ENCODE measurements at regions not wholly inside any gene's neighbourhood (a gene's known extent, or its start where the extent isn't known, plus 50 kb on each side); places are given as distances from the start of the nearest gene placed in this dataset.

DNA sequence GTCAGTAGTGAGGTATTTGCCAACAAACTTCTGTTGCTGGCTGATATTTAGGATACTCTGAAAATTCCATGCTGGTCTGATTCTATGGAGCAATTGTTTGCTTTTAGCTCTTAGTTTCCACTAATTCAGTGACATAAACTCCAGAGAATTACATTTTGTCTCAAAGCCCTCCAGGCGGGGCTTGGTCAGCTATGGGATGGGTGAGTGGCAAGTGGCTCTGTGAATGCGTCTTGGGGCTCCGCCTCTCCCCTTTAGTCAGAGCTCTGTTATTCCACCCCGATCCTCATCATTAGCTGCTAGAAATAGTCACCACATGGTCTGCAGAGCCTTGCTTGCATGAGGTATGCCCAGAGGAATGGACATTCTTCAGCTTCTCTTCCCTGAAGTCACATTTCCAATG lies 540.6 kb downstream of the QKI start:
- DNase-seq (ENCODE audit: low spot score) (no peak), ATAC-seq (ENCODE audit: low FRiP score) (no peak)
- no peak for TF ChIP-seq CTCF (IDR thresholded peaks at IDR 0.05)

GRCh38 chr6:163954088-163954775 lies 539.7 kb downstream of the QKI start:
- no peak for ATAC-seq (ENCODE audit: low FRiP score)

GRCh38 chr6:163952005-163952404 lies 537.5 kb downstream of the QKI start:
- ATAC-seq (ENCODE audit: low FRiP score) (no peak), DNase-seq (ENCODE audit: low spot score) (no peak)

More at GRCh38 chr6:163954088-163954775, 539.7 kb downstream of the QKI start:
- no peak for DNase-seq (ENCODE audit: low spot score)
- no peak for TF ChIP-seq CTCF (IDR thresholded peaks at IDR 0.05)

DNA sequence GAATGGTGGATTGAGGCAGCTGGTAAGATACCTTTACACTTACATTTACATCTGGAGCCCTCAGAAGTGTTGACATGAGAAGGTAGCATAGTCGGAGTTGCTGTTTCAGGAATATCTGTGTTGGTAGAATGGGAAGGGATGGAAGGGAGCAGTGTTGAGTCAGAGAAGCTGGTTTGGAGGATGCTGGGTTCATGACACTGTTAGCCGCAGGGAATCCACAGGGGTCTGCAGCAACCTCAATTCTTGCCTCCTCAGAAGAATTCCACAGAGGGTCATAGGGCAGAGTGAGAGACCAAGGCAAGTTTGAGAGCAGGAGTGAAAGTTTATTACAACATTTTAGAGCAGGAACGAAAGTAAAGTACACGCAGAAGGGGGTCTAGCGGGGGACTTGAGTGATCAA lies 536.8 kb downstream of the QKI start:
- no peak for TF ChIP-seq CTCF (IDR thresholded peaks at IDR 0.05)
- DNase-seq (ENCODE audit: low spot score) (no peak), ATAC-seq (ENCODE audit: low FRiP score) (no peak)

More at GRCh38 chr6:163952005-163952404, 537.5 kb downstream of the QKI start:
- TF ChIP-seq CTCF (IDR thresholded peaks at IDR 0.05), result no peak

- TF ChIP-seq CTCF (IDR thresholded peaks at IDR 0.05), result no peak
- DNase-seq (ENCODE audit: low spot score) (no peak), ATAC-seq (ENCODE audit: low FRiP score) (no peak)
These were observed 535.6 kb downstream of the QKI start for GRCh38 chr6:163950159-163950558.

GRCh38 chr6:163949431-163949830 lies 534.9 kb downstream of the QKI start:
- ATAC-seq (ENCODE audit: low FRiP score), result no peak
- DNase-seq (ENCODE audit: low spot score), result no peak
- TF ChIP-seq CTCF (IDR thresholded peaks at IDR 0.05), result no peak

DNA sequence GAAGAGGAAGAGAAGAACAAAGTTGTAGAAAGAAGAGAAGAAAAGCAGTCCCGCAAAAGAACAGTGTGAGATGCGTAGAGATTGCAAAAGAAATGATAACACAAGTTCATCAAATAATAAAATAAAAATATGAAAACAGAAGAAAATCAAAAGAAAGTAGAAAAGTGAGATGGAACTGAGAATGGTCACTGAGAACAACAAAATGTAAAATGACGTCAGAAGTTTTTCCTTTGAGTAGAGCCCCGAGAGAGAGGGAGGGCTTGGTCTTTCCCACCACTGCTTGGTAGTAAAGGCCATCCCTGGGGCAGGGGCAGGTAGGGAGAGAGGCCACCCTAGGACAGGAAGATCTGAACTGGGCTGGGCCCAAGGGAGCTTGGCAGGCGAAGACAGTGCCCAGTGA lies 533.7 kb downstream of the QKI start:
- no peak for TF ChIP-seq CTCF (IDR thresholded peaks at IDR 0.05)
- ATAC-seq (ENCODE audit: low FRiP score), result no peak
- no peak for DNase-seq (ENCODE audit: low spot score)
